ENCODE measurements at regions not wholly inside any gene's neighbourhood (a gene's known extent, or its start where the extent isn't known, plus 50 kb on each side); places are given as distances from the start of the nearest gene placed in this dataset.
A peak's percentile ranks its signal among the peaks of the same experiment; 100 is the strongest.

DNA sequence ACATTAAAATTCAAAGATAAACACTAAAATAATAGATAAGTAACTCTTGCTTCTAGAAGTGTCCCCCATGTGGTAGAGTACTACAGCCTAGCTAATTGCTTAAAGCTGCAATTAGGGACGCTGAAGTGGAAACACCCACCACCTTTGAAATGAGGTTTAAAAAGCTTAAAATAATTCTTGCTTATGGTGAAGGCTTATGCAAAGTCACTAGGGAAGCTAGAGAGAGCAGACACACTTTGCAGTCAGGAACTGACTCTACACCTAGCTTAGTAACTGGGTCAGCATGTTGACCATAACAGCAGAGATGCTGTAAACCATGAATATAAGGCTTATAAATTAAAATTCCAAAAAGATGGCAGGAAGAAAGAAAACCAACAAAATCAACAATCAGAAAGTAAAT, 65.4 kb upstream of the DSG1 start:
- no peak for DNase-seq (ENCODE audit: low spot score)
- H3K27ac ChIP-seq = no peak overlapping the region
- ChIA-PET POLR2A (ENCODE audit: low non-redundant PET) (no interaction called here), CTCF (interaction anchor here (0.7 kb wide), 1 partner anchor 234 kb away, joined by 3 read pairs; no protein-coding TSS in a partner anchor)
- TF ChIP-seq, protein P1, sequence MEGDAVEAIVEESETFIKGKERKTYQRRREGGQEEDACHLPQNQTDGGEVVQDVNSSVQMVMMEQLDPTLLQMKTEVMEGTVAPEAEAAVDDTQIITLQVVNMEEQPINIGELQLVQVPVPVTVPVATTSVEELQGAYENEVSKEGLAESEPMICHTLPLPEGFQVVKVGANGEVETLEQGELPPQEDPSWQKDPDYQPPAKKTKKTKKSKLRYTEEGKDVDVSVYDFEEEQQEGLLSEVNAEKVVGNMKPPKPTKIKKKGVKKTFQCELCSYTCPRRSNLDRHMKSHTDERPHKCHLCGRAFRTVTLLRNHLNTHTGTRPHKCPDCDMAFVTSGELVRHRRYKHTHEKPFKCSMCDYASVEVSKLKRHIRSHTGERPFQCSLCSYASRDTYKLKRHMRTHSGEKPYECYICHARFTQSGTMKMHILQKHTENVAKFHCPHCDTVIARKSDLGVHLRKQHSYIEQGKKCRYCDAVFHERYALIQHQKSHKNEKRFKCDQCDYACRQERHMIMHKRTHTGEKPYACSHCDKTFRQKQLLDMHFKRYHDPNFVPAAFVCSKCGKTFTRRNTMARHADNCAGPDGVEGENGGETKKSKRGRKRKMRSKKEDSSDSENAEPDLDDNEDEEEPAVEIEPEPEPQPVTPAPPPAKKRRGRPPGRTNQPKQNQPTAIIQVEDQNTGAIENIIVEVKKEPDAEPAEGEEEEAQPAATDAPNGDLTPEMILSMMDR (conservative IDR thresholded peaks at IDR 0.05; ENCODE audit: low read depth) = no peak

DNA sequence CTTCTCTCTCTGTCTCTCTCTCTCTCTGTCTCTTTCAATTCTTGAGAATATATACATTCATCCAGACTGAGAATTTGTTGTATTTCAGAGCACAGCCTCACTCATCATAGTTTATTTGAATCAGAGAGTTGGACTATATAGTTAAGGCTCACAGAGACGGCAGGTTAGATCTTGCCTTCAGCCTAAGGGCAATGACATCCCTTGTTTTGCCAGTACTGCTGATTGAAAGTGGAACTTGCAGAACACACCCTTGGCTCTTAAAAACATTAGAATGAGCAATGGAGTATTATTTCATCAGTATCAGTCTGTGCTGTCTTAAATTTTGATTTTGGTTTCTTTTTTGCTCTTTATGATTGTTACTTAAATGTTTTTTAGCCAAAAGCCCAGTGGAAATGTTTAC, 62.0 kb upstream of the DSG1 start:
- CTCF ChIA-PET = no interaction called here
- DNase-seq (ENCODE audit: low spot score) = peak; percentile 38
- no peak overlapping the region; the same call in 1 of the 2 replicates for H3K27ac ChIP-seq
- TF ChIP-seq, protein P1 (conservative IDR thresholded peaks at IDR 0.05; ENCODE audit: low read depth) = no peak
- POLR2A ChIA-PET (ENCODE audit: low non-redundant PET) = no interaction called here

DNA sequence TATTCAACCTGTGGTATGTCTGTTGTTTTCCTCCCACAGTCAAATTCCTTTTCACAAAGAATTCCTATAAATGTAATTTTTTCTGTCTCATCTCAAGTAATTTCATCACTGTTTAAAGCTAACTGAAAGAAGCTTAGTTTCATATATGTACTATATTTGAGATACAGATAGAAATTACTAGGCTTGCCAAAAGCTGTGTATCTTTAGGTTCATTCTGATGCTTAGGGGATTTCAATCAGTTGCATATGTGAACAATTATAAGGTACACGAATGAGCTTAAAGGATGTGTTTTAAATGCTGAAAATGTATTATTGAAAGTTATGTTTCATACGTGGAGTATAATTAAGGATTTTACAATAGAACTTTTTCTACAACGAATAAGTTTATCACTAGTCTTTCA, 59.2 kb upstream of the DSG1 start:
- ChIA-PET POLR2A (ENCODE audit: low non-redundant PET) (no interaction called here), CTCF (interaction anchor here (0.6 kb wide), 2 partner anchors 217 to 1875 kb away, joined by 3 read pairs; no protein-coding TSS in a partner anchor)
- H3K27ac ChIP-seq = no peak overlapping the region

DNA sequence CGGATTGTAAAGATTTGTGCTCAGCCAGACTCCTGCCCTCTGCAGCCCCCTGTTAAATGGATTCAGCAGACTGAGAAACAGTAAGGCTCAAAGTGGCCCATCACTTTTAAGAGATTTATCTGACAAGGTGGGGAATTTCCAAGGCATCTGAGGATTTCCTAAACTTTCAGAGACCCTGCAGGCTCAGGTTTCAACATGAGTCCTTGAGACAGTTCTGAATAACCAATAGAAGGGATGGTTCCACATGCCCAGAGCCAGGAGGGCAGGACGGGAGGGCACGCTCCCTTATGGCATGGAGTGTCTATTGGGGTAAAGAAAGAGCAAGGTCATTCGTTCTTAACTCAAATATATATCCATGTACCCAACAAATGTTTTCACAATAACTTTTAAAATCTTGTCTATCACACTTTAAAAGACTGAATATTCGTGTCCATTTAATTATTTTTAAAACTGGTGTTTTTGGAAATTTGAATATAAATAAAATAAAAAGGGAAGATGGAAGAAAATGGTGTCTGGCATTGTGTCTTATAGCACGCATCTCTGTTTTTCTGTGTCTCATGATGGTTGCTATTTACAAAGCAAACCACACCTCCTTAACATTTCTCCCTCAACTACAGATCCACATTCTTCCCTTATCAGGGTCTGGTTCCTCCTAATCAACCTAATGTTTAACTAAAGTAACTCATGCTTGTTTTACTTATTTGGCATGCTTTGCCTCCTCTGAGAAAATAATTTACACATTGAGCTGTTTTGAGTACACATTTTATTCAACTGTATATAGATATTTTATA, 56.0 kb upstream of the DSG1 start:
- ChIA-PET CTCF (no interaction called here), POLR2A (ENCODE audit: low non-redundant PET) (no interaction called here)
- H3K27ac ChIP-seq = no peak overlapping the region
- TF ChIP-seq, protein P1 (conservative IDR thresholded peaks at IDR 0.05; ENCODE audit: low read depth) = no peak
- no peak for DNase-seq (ENCODE audit: low spot score)

More for the DNA sequence above, 59.2 kb upstream of the DSG1 start:
- DNase-seq (ENCODE audit: low spot score) = no peak
- TF ChIP-seq, protein P1 (conservative IDR thresholded peaks at IDR 0.05; ENCODE audit: low read depth) = no peak

DNA sequence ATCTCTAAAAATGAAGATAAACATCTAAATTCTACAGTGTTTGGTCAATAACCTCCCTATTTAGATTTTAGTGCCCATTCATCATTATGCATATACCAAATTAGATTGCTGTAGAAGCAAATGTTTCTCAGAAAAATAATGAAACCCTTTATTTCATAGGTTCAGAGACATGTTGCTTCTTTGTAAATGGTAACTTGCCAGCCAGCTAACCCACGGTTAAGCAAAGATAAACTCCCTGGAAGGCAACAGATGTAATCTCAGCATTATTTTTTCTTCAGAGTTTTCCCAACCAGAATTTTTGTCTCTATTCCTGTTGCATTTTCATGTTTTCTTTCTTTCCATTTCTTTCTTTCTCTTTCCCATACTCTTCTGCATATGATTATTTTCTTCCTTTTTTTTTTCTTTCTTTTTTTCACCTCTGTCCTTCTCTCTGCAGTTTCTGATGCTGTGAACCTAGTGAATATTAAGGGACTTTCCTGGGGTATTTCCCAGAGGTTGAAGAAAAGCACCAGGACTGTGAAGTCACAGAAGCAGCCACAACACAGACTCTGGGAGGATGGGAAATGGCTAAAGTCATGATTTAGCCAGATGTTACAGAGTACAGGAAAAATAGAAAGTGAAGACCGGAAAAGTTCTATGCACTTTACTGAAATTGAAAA, 50.0 kb upstream of the DSG1 start:
- TF ChIP-seq, protein P1 (conservative IDR thresholded peaks at IDR 0.05; ENCODE audit: low read depth) = no peak
- no peak overlapping the region for H3K27ac ChIP-seq
- no peak for DNase-seq (ENCODE audit: low spot score)
- CTCF ChIA-PET = no interaction called here
- POLR2A ChIA-PET (ENCODE audit: low non-redundant PET) = no interaction called here
